ENCODE measurements at regions not wholly inside any gene's neighbourhood (a gene's known extent, or its start where the extent isn't known, plus 50 kb on each side); places are given as distances from the start of the nearest gene placed in this dataset.

GRCh38 chr18:76644580-76644979, 149.5 kb upstream of the ZNF516 start:
- TF ChIP-seq POLR2A (IDR thresholded peaks at IDR 0.05) (no peak), CTCF (IDR thresholded peaks at IDR 0.05) (no peak)

All from adrenal gland (tissue), 5 donors.